SK-N-SH (cell line): ENCODE measurements at regions not wholly inside any gene's neighbourhood (a gene's known extent, or its start where the extent isn't known, plus 50 kb on each side); places are given as distances from the start of the nearest gene placed in this dataset.

Experiments
- ELF1 ChIP-seq: IDR thresholded peaks from 2 replicates; pipeline ENCODE4 v1.4.0; 2012
- EZH2phosphoT487 ChIP-seq: fragments of 200-600 bp; sonication (generic); IDR thresholded peaks from 2 replicates; pipeline ENCODE4 v1.6.1; 2017; ENCODE audit warnings: low read depth, mixed run types, mild to moderate bottlenecking, antibody characterized with exemption, moderate library complexity, borderline replicate concordance
- SMC3 ChIP-seq: IDR thresholded peaks from 2 replicates; pipeline ENCODE4 v1.6.1; 2012; ENCODE audit warnings: low read depth, low read length, improper control_type of control experiment
- TF ChIP-seq, protein P1 (sequence below): fragments of 200-600 bp; sonication (generic); IDR thresholded peaks from 2 replicates; pipeline ENCODE4 v1.6.1; 2017; ENCODE audit warnings: antibody characterized with exemption, mild to moderate bottlenecking, moderate library complexity

DNA sequence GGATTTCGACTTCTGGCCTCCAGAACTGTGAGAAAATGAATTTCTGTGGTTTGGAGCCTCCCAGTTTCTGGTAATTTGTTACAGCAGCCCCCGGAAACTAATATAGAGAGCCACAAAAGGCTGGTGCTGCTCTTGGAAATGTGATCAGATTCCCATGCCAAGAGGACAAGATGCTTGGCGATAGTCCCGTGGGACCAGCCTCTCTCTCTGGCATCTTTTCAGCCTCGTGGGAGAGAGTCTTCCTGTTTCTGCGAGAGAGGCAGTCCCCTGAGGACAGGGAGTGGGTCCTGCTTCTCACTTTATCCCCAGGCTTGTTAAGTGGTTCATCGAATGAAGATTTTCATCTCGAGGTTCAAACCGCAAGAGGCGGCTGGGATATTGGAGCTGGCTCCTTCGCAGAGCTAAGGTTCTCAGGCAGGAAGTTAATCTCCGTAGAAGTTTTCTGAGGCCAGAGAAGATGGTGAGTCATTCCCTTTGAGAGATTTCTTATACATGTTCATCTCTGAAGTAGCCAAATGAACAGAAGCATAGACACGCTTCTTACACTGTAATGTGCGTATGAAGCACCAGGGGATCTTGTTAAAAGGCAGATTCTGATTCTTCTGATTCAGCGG lies 211.6 kb upstream of the SDK2 start:
- TF ChIP-seq SMC3 (no peak), ELF1 (no peak), EZH2phosphoT487 (no peak)
- TF ChIP-seq, protein P1, sequence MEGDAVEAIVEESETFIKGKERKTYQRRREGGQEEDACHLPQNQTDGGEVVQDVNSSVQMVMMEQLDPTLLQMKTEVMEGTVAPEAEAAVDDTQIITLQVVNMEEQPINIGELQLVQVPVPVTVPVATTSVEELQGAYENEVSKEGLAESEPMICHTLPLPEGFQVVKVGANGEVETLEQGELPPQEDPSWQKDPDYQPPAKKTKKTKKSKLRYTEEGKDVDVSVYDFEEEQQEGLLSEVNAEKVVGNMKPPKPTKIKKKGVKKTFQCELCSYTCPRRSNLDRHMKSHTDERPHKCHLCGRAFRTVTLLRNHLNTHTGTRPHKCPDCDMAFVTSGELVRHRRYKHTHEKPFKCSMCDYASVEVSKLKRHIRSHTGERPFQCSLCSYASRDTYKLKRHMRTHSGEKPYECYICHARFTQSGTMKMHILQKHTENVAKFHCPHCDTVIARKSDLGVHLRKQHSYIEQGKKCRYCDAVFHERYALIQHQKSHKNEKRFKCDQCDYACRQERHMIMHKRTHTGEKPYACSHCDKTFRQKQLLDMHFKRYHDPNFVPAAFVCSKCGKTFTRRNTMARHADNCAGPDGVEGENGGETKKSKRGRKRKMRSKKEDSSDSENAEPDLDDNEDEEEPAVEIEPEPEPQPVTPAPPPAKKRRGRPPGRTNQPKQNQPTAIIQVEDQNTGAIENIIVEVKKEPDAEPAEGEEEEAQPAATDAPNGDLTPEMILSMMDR, result no peak
